HEK293T (cell line): ENCODE measurements at regions not wholly inside any gene's neighbourhood (a gene's known extent, or its start where the extent isn't known, plus 50 kb on each side); places are given as distances from the start of the nearest gene placed in this dataset.

Source experiments
- CTCF ChIA-PET: fragments of 350-600 bp; formaldehyde crosslinking; extraction: SDS; loops from one replicate; lab custom pipeline; 2021; ENCODE audit warnings: antibody characterized with exemption, inconsistent platforms; lab: Yijun Ruan, JAX
- POLR2A ChIA-PET: fragments of 350-600 bp; formaldehyde crosslinking; extraction: SDS; loops from one replicate; lab custom pipeline; 2020; ENCODE audit warnings: antibody characterized with exemption, inconsistent platforms; lab: Yijun Ruan, JAX
- DNase-seq: peaks from one replicate; pipeline ENCODE4 v3.0.0; 2012; ENCODE audit warnings: mixed read lengths; ENCODE audit errors: extremely low spot score
- ARNT ChIP-seq: fragments of 450-650 bp; IDR thresholded peaks from 2 replicates; pipeline ENCODE4 v1.6.1; 2017; ENCODE audit warnings: mild to moderate bottlenecking
- BHLHE40 ChIP-seq: fragments of 450-650 bp; IDR thresholded peaks from 2 replicates; pipeline ENCODE4 v1.6.1; 2016; ENCODE audit warnings: mild to moderate bottlenecking, moderate library complexity, borderline replicate concordance
- CTBP1 ChIP-seq: fragments of 450-650 bp; IDR thresholded peaks from 2 replicates; pipeline ENCODE4 v1.6.1; 2016; ENCODE audit warnings: borderline replicate concordance
- ELF4 ChIP-seq: fragments of 450-650 bp; IDR thresholded peaks from 2 replicates; pipeline ENCODE4 v1.6.1; 2017; ENCODE audit warnings: antibody characterized with exemption
- FOXA1 ChIP-seq: fragments of 450-650 bp; IDR thresholded peaks from 2 replicates; pipeline ENCODE4 v1.6.1; 2016; ENCODE audit warnings: mild to moderate bottlenecking
- FOXK2 ChIP-seq: fragments of 450-650 bp; IDR thresholded peaks from 2 replicates; pipeline ENCODE4 v1.6.1; 2016; ENCODE audit warnings: mild to moderate bottlenecking
- FOXM1 ChIP-seq: fragments of 450-650 bp; IDR thresholded peaks from 2 replicates; pipeline ENCODE4 v1.6.1; 2017; ENCODE audit warnings: mild to moderate bottlenecking, borderline replicate concordance
- HDGF ChIP-seq: fragments of 450-650 bp; IDR thresholded peaks from 2 replicates; pipeline ENCODE4 v1.6.1; 2017; ENCODE audit warnings: antibody characterized with exemption, borderline replicate concordance
- L3MBTL2 ChIP-seq: fragments of 450-650 bp; conservative IDR thresholded peaks from 2 replicates; pipeline ENCODE4 v1.6.1; 2016; ENCODE audit warnings: mild to moderate bottlenecking
- LEF1 ChIP-seq: fragments of 450-650 bp; IDR thresholded peaks from 2 replicates; pipeline ENCODE4 v1.6.1; 2017; ENCODE audit warnings: mild to moderate bottlenecking, borderline replicate concordance
- NFRKB ChIP-seq: fragments of 450-650 bp; IDR thresholded peaks from 2 replicates; pipeline ENCODE4 v1.6.1; 2016; ENCODE audit warnings: mild to moderate bottlenecking, moderate library complexity
- SP1 ChIP-seq: fragments of 450-650 bp; IDR thresholded peaks from 2 replicates; pipeline ENCODE4 v1.6.1; 2017
- SUZ12 ChIP-seq: fragments of 450-650 bp; IDR thresholded peaks from 2 replicates; pipeline ENCODE4 v1.6.1; 2016; ENCODE audit warnings: mild to moderate bottlenecking
- TARDBP ChIP-seq: fragments of 450-650 bp; IDR thresholded peaks from 2 replicates; pipeline ENCODE4 v1.6.1; 2016
- ZNF384 ChIP-seq: fragments of 450-650 bp; IDR thresholded peaks from 2 replicates; pipeline ENCODE4 v1.6.1; 2016
- TF ChIP-seq, protein P1 (sequence below): fragments of 450-650 bp; IDR thresholded peaks from 2 replicates; pipeline ENCODE4 v1.6.1; 2016

DNA sequence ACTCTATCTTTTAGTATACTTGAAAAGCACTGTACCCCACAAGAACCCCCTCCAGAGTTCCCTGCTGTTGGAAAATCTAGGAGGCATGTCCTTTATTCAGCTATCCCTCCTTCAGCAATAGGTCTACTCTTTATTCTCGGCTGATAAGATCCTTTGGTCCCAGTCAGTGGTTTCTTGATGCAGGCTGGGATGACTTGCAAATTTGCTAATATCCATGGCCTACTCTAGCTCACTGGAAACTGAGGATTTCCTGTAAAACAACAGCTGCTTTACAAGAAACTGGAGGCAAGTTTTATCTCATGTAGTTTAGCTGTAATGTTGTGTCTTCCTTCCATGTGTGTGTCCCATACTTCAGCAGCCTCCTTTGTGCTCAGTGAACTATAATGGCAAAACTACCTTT lies 183.9 kb upstream of the SCN7A start:
- POLR2A ChIA-PET = no interaction called here
- TF ChIP-seq ELF4 (no peak), FOXM1 (no peak), ZNF384 (no peak)
- CTCF ChIA-PET = no interaction called here
- no peak for DNase-seq

DNA sequence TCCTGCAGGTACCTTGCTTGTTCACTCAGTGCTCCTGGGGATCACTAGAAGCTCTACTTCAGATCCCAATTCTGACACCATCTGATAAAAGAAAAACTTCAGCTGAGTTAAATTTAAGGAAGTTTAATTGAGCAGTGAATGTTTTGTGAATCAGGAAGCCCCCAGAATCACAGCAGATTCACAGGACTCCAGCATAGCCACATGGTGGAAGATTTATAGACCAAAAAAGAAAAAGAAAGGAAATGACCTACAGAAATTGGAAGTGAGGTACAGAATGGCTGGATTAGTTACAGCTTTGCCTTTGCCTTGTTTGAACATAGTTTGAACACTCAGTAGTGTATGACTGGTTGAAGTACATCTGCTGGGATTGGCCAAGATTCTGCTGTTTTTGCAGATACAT lies 182.7 kb upstream of the SCN7A start:
- TF ChIP-seq, protein P1, sequence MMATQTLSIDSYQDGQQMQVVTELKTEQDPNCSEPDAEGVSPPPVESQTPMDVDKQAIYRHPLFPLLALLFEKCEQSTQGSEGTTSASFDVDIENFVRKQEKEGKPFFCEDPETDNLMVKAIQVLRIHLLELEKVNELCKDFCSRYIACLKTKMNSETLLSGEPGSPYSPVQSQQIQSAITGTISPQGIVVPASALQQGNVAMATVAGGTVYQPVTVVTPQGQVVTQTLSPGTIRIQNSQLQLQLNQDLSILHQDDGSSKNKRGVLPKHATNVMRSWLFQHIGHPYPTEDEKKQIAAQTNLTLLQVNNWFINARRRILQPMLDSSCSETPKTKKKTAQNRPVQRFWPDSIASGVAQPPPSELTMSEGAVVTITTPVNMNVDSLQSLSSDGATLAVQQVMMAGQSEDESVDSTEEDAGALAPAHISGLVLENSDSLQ = no peak
- TF ChIP-seq ELF4 (no peak), HDGF (no peak)
- no peak for DNase-seq
- POLR2A ChIA-PET = no interaction called here
- CTCF ChIA-PET = no interaction called here

DNA sequence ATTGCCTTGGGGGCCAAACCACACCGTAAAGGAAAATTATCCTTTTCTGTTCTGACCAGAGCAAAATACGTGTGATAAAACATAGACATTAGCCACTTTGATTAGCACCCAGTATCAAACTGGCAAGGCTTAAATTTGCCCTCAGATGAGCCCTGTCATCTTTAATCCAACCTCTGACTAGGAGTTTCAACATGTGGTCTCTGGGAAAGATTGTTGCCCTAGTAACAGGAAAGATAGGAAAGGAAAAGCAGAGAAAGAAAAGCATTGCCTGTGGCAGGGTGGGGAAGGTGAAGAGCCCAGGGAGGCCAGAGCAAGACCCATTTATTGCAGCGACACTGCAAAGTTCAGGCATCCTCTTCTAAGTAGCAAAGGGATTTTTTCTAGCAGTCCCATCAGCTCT lies 181.5 kb upstream of the SCN7A start:
- TF ChIP-seq ELF4 = no peak
- TF ChIP-seq FOXK2 = no peak
- no peak for TF ChIP-seq SUZ12
- TF ChIP-seq ZNF384 = no peak
- TF ChIP-seq FOXM1 = no peak
- no peak for TF ChIP-seq HDGF
- no peak for TF ChIP-seq SP1
- no peak for TF ChIP-seq FOXA1
- TF ChIP-seq, protein P1 = no peak
- no peak for TF ChIP-seq CTBP1
- TF ChIP-seq NFRKB = no peak
- TF ChIP-seq L3MBTL2 = no peak
- no peak for TF ChIP-seq ARNT
- TF ChIP-seq LEF1 = no peak
- TF ChIP-seq TARDBP = no peak
- no peak for TF ChIP-seq BHLHE40
- DNase-seq = no peak
- ChIA-PET POLR2A (no interaction called here), CTCF (no interaction called here)

DNA sequence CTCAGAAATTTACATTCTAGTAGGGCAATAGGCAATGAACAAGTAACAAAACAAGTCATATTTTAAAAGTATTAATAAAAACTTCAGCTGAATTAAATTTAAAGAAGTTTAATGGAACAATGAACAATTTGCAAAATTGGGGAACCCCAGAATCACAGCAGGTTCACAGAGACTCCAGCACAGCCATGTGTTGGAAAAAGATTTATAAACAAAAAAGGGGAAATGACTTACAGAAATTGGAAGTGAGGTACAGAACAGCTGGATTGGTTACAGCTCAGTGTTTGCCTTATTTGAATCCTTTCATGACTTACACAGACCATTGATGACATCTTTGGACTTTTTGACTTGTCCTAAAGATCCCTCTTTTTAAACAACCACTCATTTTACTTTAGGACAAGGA lies 179.9 kb upstream of the SCN7A start:
- POLR2A ChIA-PET = no interaction called here
- CTCF ChIA-PET = no interaction called here
- no peak for DNase-seq
- TF ChIP-seq SP1 = no peak
- no peak for TF ChIP-seq LEF1
- TF ChIP-seq BHLHE40 = no peak
- TF ChIP-seq TARDBP = no peak
- no peak for TF ChIP-seq CTBP1
- no peak for TF ChIP-seq FOXM1
- no peak for TF ChIP-seq FOXA1
- no peak for TF ChIP-seq HDGF
- TF ChIP-seq ELF4 = no peak
- TF ChIP-seq SUZ12 = no peak
- no peak for TF ChIP-seq L3MBTL2
- no peak for TF ChIP-seq NFRKB

DNA sequence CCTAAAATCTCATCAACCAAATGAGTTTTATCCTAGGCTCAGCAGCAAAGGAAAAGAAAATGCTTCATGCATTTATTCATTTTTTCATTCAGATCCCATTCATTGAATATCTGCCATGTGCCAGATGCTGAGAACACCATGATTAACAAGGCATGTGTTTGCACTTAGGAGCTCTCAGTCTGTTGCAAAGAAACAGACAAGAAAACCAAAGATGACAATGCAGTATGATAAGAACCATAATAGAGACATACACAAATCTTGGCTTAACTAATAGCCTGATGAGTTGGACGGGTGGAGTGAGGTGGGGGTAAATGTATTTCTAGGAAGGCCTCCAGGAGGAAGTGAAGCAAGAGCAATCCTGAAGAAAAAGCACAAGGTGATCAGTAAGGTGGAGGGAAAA lies 177.8 kb upstream of the SCN7A start:
- CTCF ChIA-PET = no interaction called here
- POLR2A ChIA-PET = no interaction called here

DNA sequence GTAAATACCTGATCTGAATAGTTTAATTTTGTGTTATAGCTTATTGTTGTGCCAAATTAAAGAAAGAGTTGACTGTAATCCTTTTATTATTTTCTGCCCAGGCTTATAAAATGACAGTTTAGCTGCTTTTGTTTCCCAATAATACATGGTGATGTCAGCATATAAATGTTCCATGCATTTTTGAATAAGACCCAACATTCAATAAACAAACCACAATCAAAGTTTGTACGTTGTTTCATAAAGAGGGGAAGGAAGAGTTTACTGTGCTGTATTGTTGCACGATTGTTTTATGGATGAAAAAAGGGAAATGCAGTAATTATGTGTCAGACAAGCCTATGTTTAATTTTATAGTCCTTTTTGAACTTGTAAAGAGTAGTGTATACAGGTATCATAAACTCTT lies 177.2 kb upstream of the SCN7A start:
- CTCF ChIA-PET = no interaction called here
- TF ChIP-seq CTBP1 = no peak
- POLR2A ChIA-PET = no interaction called here
- no peak for DNase-seq

More for the DNA sequence above, 177.8 kb upstream of the SCN7A start:
- TF ChIP-seq FOXA1 (no peak), SUZ12 (no peak), FOXM1 (no peak), ELF4 (no peak), HDGF (no peak), BHLHE40 (no peak), L3MBTL2 (no peak), SP1 (no peak), FOXK2 (no peak), LEF1 (no peak), ARNT (no peak), ZNF384 (no peak), TARDBP (no peak), CTBP1 (no peak), NFRKB (no peak)
- TF ChIP-seq, protein P1 = no peak
- no peak for DNase-seq

DNA sequence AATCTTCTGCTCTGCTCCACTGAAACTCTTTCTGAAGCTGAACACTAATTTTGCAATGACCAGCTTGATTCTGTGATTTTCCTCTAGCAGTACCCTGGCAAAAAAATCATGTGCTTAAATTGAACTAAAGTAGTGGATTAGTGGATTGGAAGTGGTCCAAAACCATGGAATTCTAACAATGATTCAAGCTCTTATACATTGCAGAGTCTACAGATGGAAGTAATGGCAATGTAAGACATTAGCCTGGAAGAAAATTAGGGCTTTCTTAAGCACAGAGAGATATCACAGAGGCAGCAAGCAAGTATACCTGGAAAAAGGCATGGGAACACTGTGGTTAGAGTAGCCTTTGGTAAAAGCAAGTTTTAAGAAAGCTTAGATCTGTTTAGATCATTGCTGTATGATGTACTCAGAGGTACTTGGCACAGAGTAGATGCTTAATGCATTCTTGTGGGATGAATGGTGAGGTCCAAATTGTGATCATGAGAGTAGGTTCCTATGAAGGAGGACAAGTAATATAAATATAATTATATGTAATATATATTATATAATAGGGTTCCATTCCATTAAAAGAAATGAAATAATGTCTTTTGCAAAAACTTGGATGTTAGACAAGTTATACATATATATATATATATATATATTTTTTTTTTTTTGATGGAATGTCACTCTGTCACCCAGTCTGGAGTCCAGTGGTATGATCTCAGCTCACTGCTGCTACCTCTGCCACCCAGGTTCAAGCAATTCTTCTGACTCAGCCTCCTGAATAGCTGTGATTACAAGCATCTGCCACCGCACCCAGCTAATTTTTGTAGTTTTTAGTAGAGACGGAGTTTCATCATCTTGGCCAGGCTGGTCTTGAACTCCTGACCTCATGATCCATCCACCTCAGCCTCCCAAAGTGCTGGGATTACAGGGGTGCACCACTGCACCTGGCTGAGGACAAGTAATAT lies 172.2 kb upstream of the SCN7A start:
- DNase-seq = no peak
- TF ChIP-seq FOXK2 (no peak), NFRKB (no peak), FOXM1 (no peak), TARDBP (no peak), SP1 (no peak), LEF1 (no peak), SUZ12 (no peak), HDGF (no peak), FOXA1 (no peak), ZNF384 (no peak), CTBP1 (no peak), ARNT (no peak)
- TF ChIP-seq, protein P1 = no peak
- ChIA-PET CTCF (no interaction called here), POLR2A (no interaction called here)
